B cell (primary cell): ENCODE measurements at regions not wholly inside any gene's neighbourhood (a gene's known extent, or its start where the extent isn't known, plus 50 kb on each side); places are given as distances from the start of the nearest gene placed in this dataset.

Source experiments
- ATAC-seq: fragments of 200-7000 bp; cut with Tn5 transposase; one replicate; pipeline ENCODE4 v1.10.0; 2021; ENCODE audit warnings: low read depth, mild to moderate bottlenecking, moderate number of reproducible peaks, moderate library complexity
- CTCF ChIA-PET: fragments of 350-600 bp; sonication (Branson Sonifier 250); formaldehyde crosslinking; loops from one replicate; lab custom pipeline; 2021; ENCODE audit warnings: antibody characterized with exemption, inconsistent platforms; lab: Charles Lee
- POLR2A ChIA-PET: fragments of 350-600 bp; sonication (Branson Sonifier 250); formaldehyde crosslinking; loops from one replicate; lab custom pipeline; 2021; ENCODE audit warnings: antibody characterized with exemption; lab: Charles Lee
- DNase-seq: peaks from one replicate; pipeline ENCODE4 v3.0.0; 2013
- H2AFZ ChIP-seq: 2 replicates; pipeline ENCODE4 v1.6.1; 2012; ENCODE audit warnings: mild to moderate bottlenecking, low read depth, low read length; ENCODE audit not compliant: insufficient read depth, poor library complexity, severe bottlenecking
- H3K27ac ChIP-seq, 2 donors: 1 replicate in 1 of 2; 2 replicates in 1 of 2; pipeline ENCODE4 v1.5.1; 2012 to 2013; ENCODE audit warnings: low read length in 2 of 2, mild to moderate bottlenecking in 2 of 2, moderate library complexity in 1 of 2
- H3K27me3 ChIP-seq, 4 experiments: fragments of 200-600 bp in 1 of 4; sonication (generic) in 1 of 4; replicated peaks in 1 of 4; 1 replicate in 2 of 4; 2 replicates in 2 of 4; pipeline versions ENCODE4 v1.6.1 to v1.7.0; 2013 to 2016; ENCODE audit warnings: low read length in 3 of 4, mild to moderate bottlenecking in 2 of 4, mixed read lengths in 1 of 4, moderate library complexity in 1 of 4; ENCODE audit not compliant: insufficient read depth in 4 of 4, control insufficient read depth in 3 of 4; ENCODE audit errors: control extremely low read depth in 1 of 4
- H3K36me3 ChIP-seq, 2 experiments: replicated peaks in 1 of 2; 1 replicate in 1 of 2; 2 replicates in 1 of 2; pipeline versions ENCODE4 v1.6.1 to v1.7.1; 2013; ENCODE audit warnings: low read length in 1 of 2; ENCODE audit not compliant: insufficient read depth in 2 of 2, control insufficient read depth in 1 of 2; ENCODE audit errors: control extremely low read depth in 1 of 2, extremely low read depth in 1 of 2
- H3K4me1 ChIP-seq, 2 donors: fragments of 200-600 bp in 1 of 2; sonication (generic) in 1 of 2; 1 replicate in 1 of 2; 2 replicates in 1 of 2; pipeline versions ENCODE4 v1.5.1 to v1.6.1; 2013 to 2017; ENCODE audit warnings: low read length in 2 of 2; ENCODE audit not compliant: control insufficient read depth in 2 of 2, insufficient read depth in 2 of 2
- H3K4me2 ChIP-seq: replicated peaks from 2 replicates; pipeline ENCODE3; 2012; ENCODE audit warnings: mild to moderate bottlenecking, low read depth, low read length; ENCODE audit not compliant: poor library complexity, severe bottlenecking
- H3K4me3 ChIP-seq, 5 experiments: fragments of 200-600 bp in 1 of 5; sonication (generic) in 1 of 5; 1 replicate in 3 of 5; 2 replicates in 2 of 5; pipeline versions ENCODE4 v1.5.1 to v1.7.0; 2011 to 2016; ENCODE audit warnings: low read length in 4 of 5, mild to moderate bottlenecking in 4 of 5, low read depth in 2 of 5, control low read depth in 1 of 5, moderate library complexity in 1 of 5; ENCODE audit not compliant: insufficient read depth in 1 of 5; ENCODE audit errors: control extremely low read depth in 1 of 5, extremely low read depth in 1 of 5
- H3K79me2 ChIP-seq: fragments of 200-600 bp; sonication (generic); one replicate; pipeline ENCODE4 v1.6.0; 2016; ENCODE audit warnings: low read length; ENCODE audit not compliant: control insufficient read depth, insufficient read depth
- H3K9ac ChIP-seq: fragments of 200-600 bp; sonication (generic); 2 replicates; pipeline ENCODE4 v1.6.1; 2017; ENCODE audit warnings: mild to moderate bottlenecking, low read length, moderate library complexity
- H3K9me3 ChIP-seq, 3 donors: one replicate each; pipeline versions ENCODE4 v1.6.1 to v1.7.1; 2013; ENCODE audit warnings: low read length in 2 of 3; ENCODE audit not compliant: control insufficient read depth in 2 of 3, insufficient read depth in 1 of 3; ENCODE audit errors: control extremely low read depth in 1 of 3
- H4K20me1 ChIP-seq: 2 replicates; pipeline ENCODE4 v1.6.0; 2012; ENCODE audit warnings: mild to moderate bottlenecking, low read length; ENCODE audit not compliant: insufficient read depth, control insufficient read depth, poor library complexity, severe bottlenecking
- H3K27ac Mint-ChIP-seq: one replicate; pipeline ENCODE4 v1.8.0; 2021; ENCODE audit warnings: mixed read lengths
- H3K27me3 Mint-ChIP-seq: one replicate; pipeline ENCODE4 v1.8.0; 2021; ENCODE audit warnings: mixed read lengths
- H3K4me1 Mint-ChIP-seq: one replicate; pipeline ENCODE4 v1.8.0; 2021; ENCODE audit warnings: mixed read lengths
- H3K4me3 Mint-ChIP-seq: one replicate; pipeline ENCODE4 v1.8.0; 2021; ENCODE audit warnings: mixed read lengths
- H3K9me3 Mint-ChIP-seq: one replicate; pipeline ENCODE4 v1.8.0; 2022; ENCODE audit warnings: mixed read lengths; ENCODE audit not compliant: insufficient read depth
- CTCF ChIP-seq: fragments of 200-600 bp; IDR thresholded peaks from one replicate; pipeline ENCODE4 v1.8.0; 2022; ENCODE audit warnings: antibody characterized with exemption, mild to moderate bottlenecking
- EZH2 ChIP-seq: IDR thresholded peaks from 2 replicates; pipeline ENCODE4 v1.6.1; 2012; ENCODE audit warnings: borderline replicate concordance, low read depth, mild to moderate bottlenecking, moderate library complexity, low read length; ENCODE audit not compliant: insufficient read depth, poor library complexity, severe bottlenecking
- WGBS: methylation state at CpG from one replicate; pipeline ENCODE4 v1.1.5; 2013; ENCODE audit warnings: missing lambda C conversion rate; ENCODE audit not compliant: insufficient coverage; 5-methylcytosine and 5-hydroxymethylcytosine counted together
- intact Hi-C: fragments of 100-400 bp; cut with micrococcal nuclease; formaldehyde crosslinking; loops from one replicate; pipeline ENCODE4 v1.10.0; 2022

GRCh38 chr11:116388146-116388545 lies 384.6 kb downstream of the BUD13 start:
- H3K4me2 ChIP-seq = no peak overlapping the region
- H3K36me3 ChIP-seq = no peaks in the 10 kb centered on the region
- no peak for ATAC-seq
- Mint-ChIP-seq H3K27ac (no peak overlapping the region), H3K4me1 (no peaks in the 10 kb centered on the region), H3K27me3 (peaks cover 3% of the 10 kb centered on the region), H3K9me3 (no peaks in the 10 kb centered on the region), H3K4me3 (no peak overlapping the region)
- H4K20me1 ChIP-seq = no peaks in the 10 kb centered on the region
- CTCF ChIA-PET = no interaction called here
- TF ChIP-seq EZH2 (no peak), CTCF (no peak)
- POLR2A ChIA-PET = no interaction called here
- intact Hi-C loops = no loop called here
- H2AFZ ChIP-seq = no peak overlapping the region
- no peak overlapping the region for H3K9ac ChIP-seq
- H3K4me3 ChIP-seq = no peak overlapping the region
- no peaks in the 10 kb centered on the region for H3K79me2 ChIP-seq
- no peaks in the 10 kb centered on the region for H3K27me3 ChIP-seq
- no CpG with 5 or more reads among the region's 1 CpG for WGBS
- no peak for DNase-seq
- H3K4me1 ChIP-seq = no peaks in the 10 kb centered on the region
- H3K9me3 ChIP-seq = no peaks in the 10 kb centered on the region
- no peak overlapping the region for H3K27ac ChIP-seq

GRCh38 chr11:116387641-116388040 lies 385.1 kb downstream of the BUD13 start:
- Histone ChIP-seq H3K9ac (no peak overlapping the region), H3K36me3 (no peaks in the 10 kb centered on the region), H3K4me1 (no peaks in the 10 kb centered on the region), H3K4me2 (no peak overlapping the region), H3K27ac (no peak overlapping the region), H3K79me2 (no peaks in the 10 kb centered on the region), H3K27me3 (no peaks in the 10 kb centered on the region), H2AFZ (no peak overlapping the region), H3K4me3 (no peak overlapping the region), H3K9me3 (no peaks in the 10 kb centered on the region), H4K20me1 (no peaks in the 10 kb centered on the region)
- 100% methylated on average over 1 of the region's 2 CpGs for WGBS
- POLR2A ChIA-PET = no interaction called here
- H3K9me3 Mint-ChIP-seq = no peaks in the 10 kb centered on the region
- no peaks in the 10 kb centered on the region for H3K4me1 Mint-ChIP-seq
- TF ChIP-seq EZH2 (no peak), CTCF (no peak)
- H3K27ac Mint-ChIP-seq = no peak overlapping the region
- CTCF ChIA-PET = no interaction called here
- DNase-seq (no peak), ATAC-seq (no peak)
- peaks cover 3% of the 10 kb centered on the region for H3K27me3 Mint-ChIP-seq
- no peak overlapping the region for H3K4me3 Mint-ChIP-seq
- intact Hi-C loops = no loop called here
